Left ventricle myocardium inferior (tissue), 1 donor: ENCODE measurements at regions not wholly inside any gene's neighbourhood (a gene's known extent, or its start where the extent isn't known, plus 50 kb on each side); places are given as distances from the start of the nearest gene placed in this dataset.

Experiments used
- DNase-seq: peaks from one replicate; pipeline ENCODE4 v3.0.0-alpha.2; 2020
- H3K27ac ChIP-seq: fragments of 200-600 bp; replicated peaks from 2 replicates; pipeline ENCODE4 v1.8.0; 2021
- H3K27me3 ChIP-seq: fragments of 200-600 bp; 2 replicates; pipeline ENCODE4 v1.8.0; 2021; ENCODE audit warnings: low read depth
- H3K36me3 ChIP-seq: fragments of 200-600 bp; 2 replicates; pipeline ENCODE4 v1.8.0; 2021
- H3K4me1 ChIP-seq: fragments of 200-600 bp; 2 replicates; pipeline ENCODE4 v1.8.0; 2021
- H3K4me3 ChIP-seq: fragments of 200-600 bp; 2 replicates; pipeline ENCODE4 v1.8.0; 2021; ENCODE audit warnings: mild to moderate bottlenecking, moderate library complexity
- H3K9me3 ChIP-seq: fragments of 200-600 bp; replicated peaks from 2 replicates; pipeline ENCODE4 v1.8.0; 2021
- intact Hi-C: fragments of 100-400 bp; cut with micrococcal nuclease; formaldehyde crosslinking; loops from one replicate; pipeline ENCODE4 v1.11.0; 2022
- TF ChIP-seq, protein P1 (sequence below): fragments of 200-600 bp; IDR thresholded peaks from 2 replicates; pipeline ENCODE4 v1.8.0; 2021; ENCODE audit warnings: antibody characterized with exemption, mild to moderate bottlenecking, borderline replicate concordance
- donor health status: DM: no; HTN: yes; CAD: no; lungs with severe emphysema.

- no peak overlapping the region for H3K27ac ChIP-seq
- H3K4me3 ChIP-seq: no peak overlapping the region
- peaks cover 6% of the 10 kb centered on the region for H3K9me3 ChIP-seq
- H3K27me3 ChIP-seq: peaks cover 98% of the 10 kb centered on the region
- no peaks in the 10 kb centered on the region for H3K36me3 ChIP-seq
- intact Hi-C loops: no loop called here
- no peaks in the 10 kb centered on the region for H3K4me1 ChIP-seq
- TF ChIP-seq, protein P1, sequence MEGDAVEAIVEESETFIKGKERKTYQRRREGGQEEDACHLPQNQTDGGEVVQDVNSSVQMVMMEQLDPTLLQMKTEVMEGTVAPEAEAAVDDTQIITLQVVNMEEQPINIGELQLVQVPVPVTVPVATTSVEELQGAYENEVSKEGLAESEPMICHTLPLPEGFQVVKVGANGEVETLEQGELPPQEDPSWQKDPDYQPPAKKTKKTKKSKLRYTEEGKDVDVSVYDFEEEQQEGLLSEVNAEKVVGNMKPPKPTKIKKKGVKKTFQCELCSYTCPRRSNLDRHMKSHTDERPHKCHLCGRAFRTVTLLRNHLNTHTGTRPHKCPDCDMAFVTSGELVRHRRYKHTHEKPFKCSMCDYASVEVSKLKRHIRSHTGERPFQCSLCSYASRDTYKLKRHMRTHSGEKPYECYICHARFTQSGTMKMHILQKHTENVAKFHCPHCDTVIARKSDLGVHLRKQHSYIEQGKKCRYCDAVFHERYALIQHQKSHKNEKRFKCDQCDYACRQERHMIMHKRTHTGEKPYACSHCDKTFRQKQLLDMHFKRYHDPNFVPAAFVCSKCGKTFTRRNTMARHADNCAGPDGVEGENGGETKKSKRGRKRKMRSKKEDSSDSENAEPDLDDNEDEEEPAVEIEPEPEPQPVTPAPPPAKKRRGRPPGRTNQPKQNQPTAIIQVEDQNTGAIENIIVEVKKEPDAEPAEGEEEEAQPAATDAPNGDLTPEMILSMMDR: no peak
- DNase-seq: no peak
Observed at GRCh38 chr1:30319765-30320580, 403.4 kb downstream of the MATN1 start.

DNA sequence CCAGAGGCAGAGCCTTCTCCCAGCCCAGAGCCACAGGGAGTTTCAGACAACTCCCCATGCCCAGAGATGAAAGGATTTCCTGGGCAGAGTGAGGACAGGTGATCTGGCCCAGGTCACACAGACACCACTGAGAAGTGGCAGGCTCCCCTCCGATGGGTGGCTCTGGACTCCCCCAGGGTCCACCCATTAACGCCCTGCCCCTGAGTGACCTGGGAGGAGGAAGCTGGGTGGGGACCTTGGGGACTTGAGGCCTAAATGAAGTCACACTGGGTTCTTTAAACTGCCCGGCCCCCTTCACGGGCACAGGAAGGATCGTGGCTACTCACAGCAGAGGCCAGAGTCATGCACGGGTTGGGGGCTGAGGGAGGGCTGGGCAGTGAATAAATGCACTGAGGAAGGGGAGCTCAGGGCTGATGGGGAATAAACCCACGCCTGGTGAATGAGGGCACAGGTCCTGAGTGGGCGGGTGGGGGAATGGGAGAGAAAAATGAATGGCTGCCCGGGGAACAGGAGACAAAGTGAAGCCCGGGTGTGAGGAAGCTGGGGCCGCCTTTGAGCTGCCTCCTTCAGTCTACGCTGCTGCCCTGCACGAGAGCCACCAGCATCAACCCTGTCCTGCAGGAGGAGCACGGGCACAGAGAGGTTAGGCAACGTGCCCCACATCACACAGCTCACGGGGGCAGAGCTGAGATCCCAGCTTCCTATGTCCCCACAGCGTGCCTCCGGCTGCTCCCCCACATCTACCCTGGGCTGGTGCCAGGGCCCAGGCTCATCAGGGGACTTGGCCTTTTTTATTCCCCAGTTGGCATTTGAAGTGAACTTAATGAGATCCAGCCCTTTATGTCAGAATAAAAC is 404.3 kb downstream of the MATN1 start:
- no peak for DNase-seq
- intact Hi-C loops: no loop called here
- peaks cover 98% of the 10 kb centered on the region for H3K27me3 ChIP-seq

GRCh38 chr1:30318413-30318812 is 405.0 kb downstream of the MATN1 start:
- DNase-seq: no peak
- Histone ChIP-seq H3K27me3 (peaks cover 98% of the 10 kb centered on the region), H3K27ac (no peak overlapping the region), H3K9me3 (peaks cover 6% of the 10 kb centered on the region), H3K4me3 (no peak overlapping the region), H3K36me3 (no peaks in the 10 kb centered on the region), H3K4me1 (no peaks in the 10 kb centered on the region)
- TF ChIP-seq, protein P1: no peak
- intact Hi-C loops: no loop called here

More for the DNA sequence above, 404.3 kb downstream of the MATN1 start:
- TF ChIP-seq, protein P1: no peak
- Histone ChIP-seq H3K27ac (no peak overlapping the region), H3K9me3 (peaks cover 6% of the 10 kb centered on the region), H3K36me3 (no peaks in the 10 kb centered on the region), H3K4me3 (no peak overlapping the region), H3K4me1 (no peaks in the 10 kb centered on the region)

DNA sequence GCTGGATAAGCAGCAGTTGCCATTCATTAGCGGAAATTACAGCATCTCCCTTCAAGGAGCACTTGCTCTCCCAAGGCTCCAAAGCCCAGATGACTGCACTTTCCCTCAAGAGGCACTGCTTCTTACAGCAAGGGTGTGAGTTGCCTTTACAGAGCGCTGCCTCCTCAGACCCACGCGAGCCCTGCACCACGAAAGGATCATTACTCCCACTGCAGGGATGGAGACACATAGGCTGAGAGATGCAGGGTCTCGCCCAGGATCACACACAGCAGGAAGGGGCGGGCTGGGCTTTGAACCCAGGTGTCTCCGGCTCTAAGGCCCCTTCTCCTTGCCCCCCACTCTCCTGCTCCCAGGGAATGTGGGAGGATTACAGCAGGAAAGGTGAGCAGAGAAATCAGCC is 405.5 kb downstream of the MATN1 start:
- no peaks in the 10 kb centered on the region for H3K4me1 ChIP-seq
- H3K27me3 ChIP-seq: peaks cover 98% of the 10 kb centered on the region
- no peak overlapping the region for H3K27ac ChIP-seq
- intact Hi-C loops: no loop called here
- TF ChIP-seq, protein P1: no peak
- no peak for DNase-seq
- peaks cover 6% of the 10 kb centered on the region for H3K9me3 ChIP-seq
- H3K4me3 ChIP-seq: no peak overlapping the region
- H3K36me3 ChIP-seq: no peaks in the 10 kb centered on the region

DNA sequence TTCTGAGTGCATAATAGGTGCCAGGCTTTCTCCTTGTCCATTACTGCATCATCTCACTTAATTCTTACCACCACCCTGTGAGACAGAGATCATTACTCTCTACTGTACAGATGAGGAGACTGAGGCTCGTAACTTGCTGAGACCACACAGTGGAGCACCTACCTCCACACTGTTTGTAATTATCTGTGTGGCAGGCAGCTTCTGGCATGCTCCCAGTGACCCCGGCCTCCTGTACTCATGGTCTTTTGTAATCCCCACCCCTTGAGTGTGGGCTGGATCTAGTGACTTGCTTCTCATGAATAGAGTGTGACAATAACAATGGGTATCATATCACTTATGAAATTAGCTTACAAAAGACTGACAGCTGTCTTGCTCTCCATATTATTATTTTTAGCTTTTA is 407.3 kb downstream of the MATN1 start:
- Histone ChIP-seq H3K4me3 (no peak overlapping the region), H3K27ac (no peak overlapping the region), H3K9me3 (peaks cover 6% of the 10 kb centered on the region), H3K27me3 (peaks cover 96% of the 10 kb centered on the region), H3K4me1 (no peaks in the 10 kb centered on the region), H3K36me3 (no peaks in the 10 kb centered on the region)
- intact Hi-C loops: no loop called here
- TF ChIP-seq, protein P1: no peak
- no peak for DNase-seq
